WTC11 (cell line): ENCODE measurements at regions not wholly inside any gene's neighbourhood (a gene's known extent, or its start where the extent isn't known, plus 50 kb on each side); places are given as distances from the start of the nearest gene placed in this dataset.

Experiments
- ATAC-seq: fragments of 200-7000 bp; cut with Tn5 transposase; 2 replicates; pipeline ENCODE4 v1.10.0; 2021; ENCODE audit warnings: mild to moderate bottlenecking, moderate library complexity
- CTCF ChIA-PET: fragments of 300-600 bp; sonication (Branson Sonifier 250); formaldehyde crosslinking; loops from one replicate; lab custom pipeline; 2021; ENCODE audit warnings: antibody characterized with exemption; lab: Charles Lee
- POLR2A ChIA-PET: fragments of 350-600 bp; sonication (Branson Sonifier 250); formaldehyde crosslinking; loops from one replicate; lab custom pipeline; 2021; ENCODE audit warnings: antibody characterized with exemption; lab: Charles Lee
- DNase-seq: peaks from one replicate; pipeline ENCODE4 v3.0.0; 2021; ENCODE audit warnings: low spot score
- H3K27ac Mint-ChIP-seq: 2 replicates; pipeline ENCODE4 v1.8.0; 2021; ENCODE audit warnings: mixed read lengths
- H3K27me3 Mint-ChIP-seq: 2 replicates; pipeline ENCODE4 v1.8.0; 2021; ENCODE audit warnings: low read depth, mild to moderate bottlenecking, moderate library complexity, mixed read lengths
- H3K36me3 Mint-ChIP-seq: 2 replicates; pipeline ENCODE4 v1.8.0; 2021; ENCODE audit warnings: mixed read lengths
- H3K4me1 Mint-ChIP-seq: 2 replicates; pipeline ENCODE4 v1.8.0; 2022; ENCODE audit warnings: mixed read lengths
- H3K4me3 Mint-ChIP-seq: 2 replicates; pipeline ENCODE4 v1.8.0; 2021; ENCODE audit warnings: mild to moderate bottlenecking, moderate library complexity, mixed read lengths
- H3K9me3 Mint-ChIP-seq: 2 replicates; pipeline ENCODE4 v1.8.0; 2021; ENCODE audit warnings: mixed read lengths
- ATF3 ChIP-seq: sonication (generic); formaldehyde crosslinking; conservative IDR thresholded peaks from 2 replicates; pipeline ENCODE4 v1.8.1; 2022; ENCODE audit warnings: mild to moderate bottlenecking, missing genetic modification reagents
- CREM ChIP-seq: sonication (generic); formaldehyde crosslinking; IDR thresholded peaks from 2 replicates; pipeline ENCODE4 v1.8.1; 2022; ENCODE audit warnings: mild to moderate bottlenecking, missing genetic modification reagents, moderate library complexity
- EMX1 ChIP-seq: fragments of 250-450 bp; sonication (Bioruptor Pico); IDR thresholded peaks from 2 replicates; pipeline ENCODE4 v1.8.0; 2021; ENCODE audit warnings: mild to moderate bottlenecking
- FOXJ3 ChIP-seq: sonication (generic); formaldehyde crosslinking; IDR thresholded peaks from 2 replicates; pipeline ENCODE4 v1.9.0; 2021; ENCODE audit warnings: missing genetic modification reagents, mild to moderate bottlenecking, borderline replicate concordance
- GRHL2 ChIP-seq: fragments of 250-450 bp; sonication (Bioruptor Pico); IDR thresholded peaks from 2 replicates; pipeline ENCODE4 v1.8.0; 2022; ENCODE audit warnings: mild to moderate bottlenecking, moderate library complexity; ENCODE audit not compliant: insufficient replicate concordance, severe bottlenecking
- GTF2I ChIP-seq: fragments of 250-450 bp; sonication (Bioruptor Pico); conservative IDR thresholded peaks from 2 replicates; pipeline ENCODE4 v1.4.0; 2021; ENCODE audit warnings: mild to moderate bottlenecking
- IRF2 ChIP-seq: sonication (generic); formaldehyde crosslinking; IDR thresholded peaks from 2 replicates; pipeline ENCODE4 v1.8.0; 2022; ENCODE audit warnings: low read depth, missing genetic modification reagents, borderline replicate concordance
- MLX ChIP-seq: sonication (generic); formaldehyde crosslinking; IDR thresholded peaks from 2 replicates; pipeline ENCODE4 v1.8.1; 2023; ENCODE audit warnings: mild to moderate bottlenecking, missing genetic modification reagents, moderate library complexity
- NFYB ChIP-seq: sonication (generic); formaldehyde crosslinking; conservative IDR thresholded peaks from 2 replicates; pipeline ENCODE4 v1.8.0; 2022; ENCODE audit warnings: low read depth, missing genetic modification reagents
- PREB ChIP-seq: sonication (generic); formaldehyde crosslinking; IDR thresholded peaks from 2 replicates; pipeline ENCODE4 v1.8.1; 2022; ENCODE audit warnings: mild to moderate bottlenecking, missing genetic modification reagents, moderate library complexity, borderline replicate concordance
- SP1 ChIP-seq: sonication (generic); formaldehyde crosslinking; conservative IDR thresholded peaks from 2 replicates; pipeline ENCODE4 v1.8.1; 2022; ENCODE audit warnings: missing genetic modification reagents
- STAT6 ChIP-seq: sonication (generic); formaldehyde crosslinking; conservative IDR thresholded peaks from 2 replicates; pipeline ENCODE4 v1.8.1; 2023; ENCODE audit warnings: mild to moderate bottlenecking, low read depth, missing genetic modification reagents, moderate library complexity
- TEAD1 ChIP-seq: sonication (generic); formaldehyde crosslinking; IDR thresholded peaks from 2 replicates; pipeline ENCODE4 v1.8.0; 2022; ENCODE audit warnings: mild to moderate bottlenecking, missing genetic modification reagents
- ZNF232 ChIP-seq: sonication (generic); formaldehyde crosslinking; IDR thresholded peaks from 2 replicates; pipeline ENCODE4 v1.8.0; 2022; ENCODE audit warnings: mild to moderate bottlenecking, missing genetic modification reagents
- ZNF263 ChIP-seq: sonication (generic); formaldehyde crosslinking; IDR thresholded peaks from 2 replicates; pipeline ENCODE4 v1.8.1; 2022; ENCODE audit warnings: low read depth, mild to moderate bottlenecking, moderate library complexity, missing genetic modification reagents
- ZNF317 ChIP-seq: sonication (generic); formaldehyde crosslinking; IDR thresholded peaks from 2 replicates; pipeline ENCODE4 v1.8.1; 2023; ENCODE audit warnings: low read depth, mild to moderate bottlenecking, moderate library complexity, missing genetic modification reagents, borderline replicate concordance
- ZNF423 ChIP-seq: fragments of 250-450 bp; sonication (Bioruptor Pico); IDR thresholded peaks from 2 replicates; pipeline ENCODE4 v2.1.2; 2022; ENCODE audit warnings: mild to moderate bottlenecking, moderate library complexity
- ZNF512 ChIP-seq: sonication (generic); formaldehyde crosslinking; IDR thresholded peaks from 2 replicates; pipeline ENCODE4 v1.8.1; 2022; ENCODE audit warnings: missing genetic modification reagents, borderline replicate concordance
- ZNF532 ChIP-seq: fragments of 250-450 bp; sonication (Bioruptor Pico); IDR thresholded peaks from 2 replicates; pipeline ENCODE4 v1.9.0; 2021; ENCODE audit warnings: mild to moderate bottlenecking, borderline replicate concordance

- Mint-ChIP-seq H3K27me3 (no peaks in the 10 kb centered on the region), H3K36me3 (peaks cover 3% of the 10 kb centered on the region; the same call in 1 of the 2 replicates), H3K4me1 (peaks cover 6% of the 10 kb centered on the region), H3K27ac (no peak overlapping the region), H3K9me3 (peaks cover 30% of the 10 kb centered on the region), H3K4me3 (no peak overlapping the region)
- ChIA-PET POLR2A (no interaction called here), CTCF (interaction anchor here (1.1 kb wide), 1 partner anchor 81 kb away, joined by 3 read pairs; no protein-coding TSS in a partner anchor)
- ATAC-seq (no peak), DNase-seq (no peak)
- no peak for TF ChIP-seq ZNF317
- no peak for TF ChIP-seq NFYB (CRISPR knock-in tag)
Measured at GRCh38 chr3:166372571-166373106, 535.4 kb upstream of the BCHE start.

GRCh38 chr3:166367947-166368533 lies 530.8 kb upstream of the BCHE start:
- peaks cover 17% of the 10 kb centered on the region for H3K9me3 Mint-ChIP-seq
- H3K27me3 Mint-ChIP-seq, result no peaks in the 10 kb centered on the region
- TF ChIP-seq IRF2 (CRISPR knock-in tag) (no peak), GTF2I (CRISPR knock-in tag) (no peak), GRHL2 (CRISPR knock-in tag) (no peak), NFYB (CRISPR knock-in tag) (no peak), STAT6 (CRISPR knock-in tag) (no peak), EMX1 (CRISPR knock-in tag) (no peak), ZNF232 (no peak), ZNF532 (CRISPR knock-in tag) (no peak), ZNF423 (CRISPR knock-in tag) (no peak), SP1 (CRISPR knock-in tag) (no peak), ATF3 (no peak), FOXJ3 (CRISPR knock-in tag) (no peak), PREB (CRISPR knock-in tag) (no peak), CREM (CRISPR knock-in tag) (no peak), MLX (CRISPR knock-in tag) (no peak), TEAD1 (CRISPR knock-in tag) (no peak), ZNF263 (CRISPR knock-in tag) (no peak), ZNF512 (CRISPR knock-in tag) (no peak)
- ChIA-PET POLR2A (no interaction called here), CTCF (no interaction called here)
- no peak overlapping the region for H3K27ac Mint-ChIP-seq
- ATAC-seq (no peak), DNase-seq (no peak)
- H3K4me1 Mint-ChIP-seq, result peaks cover 6% of the 10 kb centered on the region
- H3K36me3 Mint-ChIP-seq, result peaks cover 3% of the 10 kb centered on the region; the same call in 1 of the 2 replicates
- no peak overlapping the region for H3K4me3 Mint-ChIP-seq
